ENCODE measurements at regions not wholly inside any gene's neighbourhood (a gene's known extent, or its start where the extent isn't known, plus 50 kb on each side); places are given as distances from the start of the nearest gene placed in this dataset.

GRCh38 chr2:205902041-205902899, 183.7 kb downstream of the INO80D start:
- DNase-seq: no peak

- no peak for DNase-seq
Observed at GRCh38 chr2:205901491-205901890, 184.5 kb downstream of the INO80D start.

- no peak for DNase-seq
Observed at GRCh38 chr2:205898744-205899143, 187.2 kb downstream of the INO80D start.

- no peak for DNase-seq
Observed at GRCh38 chr2:205895981-205896655, 189.9 kb downstream of the INO80D start.

DNA sequence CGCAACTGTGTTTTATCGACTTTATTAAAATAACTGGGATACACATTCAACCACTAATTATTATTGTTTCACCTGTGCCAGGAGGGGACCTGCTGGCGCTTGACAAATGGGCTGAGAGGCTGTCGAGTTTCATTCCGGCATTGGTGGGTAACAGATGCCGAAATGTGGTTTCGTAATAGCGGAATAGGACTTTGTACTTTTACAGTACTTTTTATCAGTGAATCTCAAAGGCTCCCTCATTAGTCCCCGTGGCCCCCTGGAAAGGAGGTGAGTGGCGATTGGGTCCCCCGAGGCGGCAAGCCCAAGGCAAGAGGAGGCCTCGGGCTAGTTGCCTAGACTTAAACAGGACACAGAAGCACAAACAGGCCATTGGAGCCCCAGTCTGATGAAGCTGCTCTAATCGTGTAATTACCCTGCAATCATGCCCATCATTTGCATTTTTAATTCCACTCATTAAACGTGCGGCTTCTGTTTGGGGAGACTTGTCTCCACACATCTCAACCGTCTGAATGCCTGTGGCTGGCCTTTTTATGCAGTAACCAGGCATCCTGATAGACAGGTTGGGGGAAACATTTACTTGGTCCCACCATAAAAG, 193.2 kb downstream of the INO80D start:
- DNase-seq: no peak

DNA sequence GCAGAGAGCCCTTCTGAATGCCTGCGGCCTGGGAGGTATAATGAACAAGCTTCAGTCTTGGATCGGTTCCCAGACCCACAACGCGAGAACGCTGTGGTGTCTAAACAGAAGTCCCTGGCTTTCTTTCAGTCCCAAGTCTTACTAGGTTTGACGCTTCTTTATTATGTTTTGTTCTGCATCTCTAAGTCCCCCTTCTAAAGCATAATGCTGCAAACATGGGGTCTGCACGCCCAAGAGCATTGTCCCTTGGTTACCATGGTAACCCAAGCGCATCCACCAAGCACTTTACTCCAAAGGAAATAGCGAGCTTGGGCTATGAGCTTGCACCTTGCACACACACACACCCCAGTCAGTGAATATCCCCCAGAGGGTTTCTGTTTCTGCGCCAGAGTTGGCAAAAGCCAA, 193.7 kb downstream of the INO80D start:
- no peak for DNase-seq

- no peak for DNase-seq
Observed at GRCh38 chr2:205889114-205889513, 196.9 kb downstream of the INO80D start.

DNA sequence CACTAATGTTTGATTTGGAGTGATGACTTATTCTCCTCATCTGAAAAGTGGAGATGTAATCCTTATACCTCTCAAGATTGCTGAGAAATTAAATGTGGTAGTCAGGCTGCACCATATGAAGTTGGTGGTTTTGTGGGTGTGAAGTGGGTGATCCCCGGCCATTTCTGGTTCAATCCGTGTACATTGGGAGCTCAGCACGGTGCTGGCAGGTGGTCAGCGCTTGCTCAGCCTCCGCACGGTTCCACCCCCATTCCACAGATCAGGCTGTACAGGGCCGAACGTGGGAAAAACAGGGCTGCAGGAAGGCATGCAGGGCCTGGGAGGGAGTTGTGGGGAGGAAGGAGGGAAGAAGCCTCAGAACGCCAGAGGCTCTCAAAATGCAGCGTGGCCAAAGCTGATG, 198.3 kb downstream of the INO80D start:
- DNase-seq: no peak

DNA sequence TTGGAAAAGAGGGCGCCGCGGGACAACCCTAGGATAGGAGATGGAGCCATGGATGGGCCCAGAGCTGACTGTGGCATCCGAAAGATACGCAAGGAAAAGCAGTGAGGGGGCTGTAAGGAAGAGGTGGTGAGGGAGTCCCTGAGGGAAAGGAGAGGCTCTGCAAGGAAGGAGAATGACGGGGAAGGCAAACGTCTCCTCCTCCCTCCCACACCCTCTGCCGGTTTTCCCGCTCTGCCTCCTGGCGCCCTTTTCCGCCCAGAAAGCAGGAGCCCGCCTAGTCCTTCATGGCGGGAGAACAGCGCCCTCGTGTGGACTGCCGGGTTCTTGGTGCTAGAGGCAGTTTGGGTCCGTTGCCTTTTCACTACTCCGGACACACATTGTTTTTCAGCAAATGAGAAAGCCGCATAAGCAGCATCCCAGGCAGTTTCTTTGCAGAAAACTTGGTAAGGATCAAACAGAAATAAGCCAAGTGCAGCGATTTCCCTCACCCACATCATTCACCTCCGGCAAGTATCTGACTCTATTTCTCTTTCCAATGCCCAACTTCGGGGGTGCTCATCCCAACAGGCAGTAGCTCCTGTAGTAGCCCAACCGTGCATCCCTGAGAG, 200.4 kb downstream of the INO80D start:
- DNase-seq: peak; percentile 38

- DNase-seq: no peak
Observed at GRCh38 chr2:205883965-205884364, 201.7 kb downstream of the NRP2 start.

GRCh38 chr2:205882806-205883425, 200.6 kb downstream of the NRP2 start:
- DNase-seq: no peak

DNA sequence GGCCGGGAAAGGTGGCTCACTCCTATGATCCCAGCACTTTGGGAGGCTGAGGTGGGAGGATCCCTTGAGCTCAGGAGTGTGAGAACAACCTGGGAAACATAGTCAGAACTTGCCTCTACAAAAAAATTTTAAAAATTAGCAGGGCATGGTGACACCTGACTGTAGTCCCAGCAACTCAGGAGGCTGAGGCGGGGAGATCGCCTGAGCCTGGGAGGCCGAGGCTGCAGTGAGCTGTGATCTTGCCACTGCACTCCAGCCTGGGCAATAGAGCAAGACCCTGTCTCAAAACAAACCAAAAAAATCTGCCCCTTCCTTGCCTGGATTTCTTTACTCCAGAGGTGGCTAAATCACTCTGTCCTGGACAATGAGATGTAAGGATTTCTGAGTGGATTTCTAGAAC, 197.7 kb downstream of the NRP2 start:
- DNase-seq: no peak

DNA sequence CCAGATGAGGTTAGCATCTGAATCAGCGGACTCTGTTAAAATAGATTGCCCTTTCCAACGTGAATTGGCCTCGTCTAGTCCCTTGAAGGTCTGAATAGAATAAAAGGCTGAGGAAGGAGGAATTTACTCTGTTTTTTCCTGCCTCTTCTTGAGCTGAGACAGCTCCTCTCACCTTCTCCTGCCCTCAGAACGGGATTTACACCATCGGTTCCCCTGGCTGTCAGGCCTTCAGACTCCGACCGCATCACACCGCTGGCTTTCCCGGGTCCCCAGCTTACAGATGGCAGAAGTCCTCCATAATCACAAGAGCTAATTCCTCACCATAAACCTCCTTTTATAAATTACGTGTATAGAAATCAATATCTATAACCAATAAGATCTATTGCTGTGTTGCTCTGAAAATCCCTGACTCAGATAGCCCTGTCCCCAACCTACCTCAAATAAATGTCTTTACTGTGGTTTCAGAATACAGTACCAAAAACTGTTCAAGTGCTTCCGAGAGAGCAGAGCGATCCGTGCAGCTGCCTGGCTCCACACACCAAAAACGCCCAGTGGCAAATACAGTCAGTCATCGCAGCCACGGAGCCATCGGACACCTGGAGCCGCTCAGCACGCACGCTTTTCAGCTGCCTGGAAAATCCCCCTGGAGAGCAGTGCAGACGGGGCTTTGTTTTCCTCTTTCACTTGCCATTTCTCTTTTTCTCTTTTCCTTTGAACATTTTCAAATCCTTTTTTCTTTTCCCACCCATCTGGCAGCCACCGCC, 196.9 kb downstream of the NRP2 start:
- DNase-seq: no peak

- no peak for DNase-seq
Observed at GRCh38 chr2:205877496-205877895, 195.2 kb downstream of the NRP2 start.

DNA sequence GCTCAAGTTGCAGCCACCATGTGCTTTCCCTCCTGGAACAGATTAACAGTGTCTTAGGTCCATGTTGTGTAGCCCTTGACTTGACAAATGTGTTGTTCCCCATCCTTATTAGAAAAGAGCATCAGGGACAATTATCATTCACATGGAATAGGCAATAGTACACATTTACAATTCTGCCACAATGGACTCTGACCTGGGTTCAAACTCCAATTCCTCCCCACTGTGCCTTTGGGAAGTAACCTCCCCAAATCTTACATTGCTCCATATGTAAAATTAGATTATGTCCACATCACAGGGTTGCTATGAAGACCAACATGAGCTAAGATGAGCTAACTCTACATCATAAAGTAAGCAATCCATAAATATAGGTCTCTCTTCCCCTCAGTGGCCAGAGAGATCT, 193.8 kb downstream of the NRP2 start:
- no peak for DNase-seq

DNA sequence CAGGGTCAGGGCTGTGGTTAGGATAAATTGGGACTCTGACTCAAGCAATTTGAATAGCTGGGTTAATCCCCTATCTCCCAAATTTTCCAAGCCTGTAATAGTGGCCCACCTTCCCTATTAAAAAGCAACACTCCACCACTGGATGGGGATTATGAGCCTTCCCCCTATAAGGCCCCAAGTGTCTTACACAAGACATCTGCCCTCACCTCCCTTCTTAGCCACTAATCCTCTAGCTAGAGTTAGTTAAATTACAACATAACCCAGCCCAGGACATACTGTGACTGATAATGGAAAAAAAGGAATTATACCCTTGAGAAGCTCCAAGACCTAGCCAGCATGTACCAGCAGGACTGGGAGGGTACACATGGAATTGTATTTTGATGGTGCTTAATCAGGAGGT, 190.4 kb downstream of the NRP2 start:
- no peak for DNase-seq

DNA sequence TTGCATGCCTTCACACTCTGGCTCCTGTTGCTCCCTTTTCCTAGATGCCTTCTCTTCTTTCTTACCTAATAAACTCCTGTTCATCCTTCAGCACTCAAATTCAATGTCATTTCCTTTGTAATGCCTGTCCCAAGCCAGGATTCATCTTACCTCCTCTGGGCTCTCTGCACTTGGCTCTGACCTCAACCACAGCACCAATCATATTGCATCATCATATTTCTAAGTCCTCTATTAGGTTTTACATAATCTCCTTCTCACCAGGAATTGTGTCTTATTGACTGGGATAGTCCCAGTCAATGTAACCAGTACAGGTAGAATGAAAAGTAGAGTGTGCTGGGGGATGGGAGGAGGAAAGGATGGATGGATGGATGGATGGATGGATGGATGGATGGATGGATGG, 187.1 kb downstream of the NRP2 start:
- no peak for DNase-seq

GRCh38 chr2:205868773-205869333, 186.6 kb downstream of the NRP2 start:
- DNase-seq: peak; percentile 2

- DNase-seq: no peak
Observed at GRCh38 chr2:205868053-205868452, 185.8 kb downstream of the NRP2 start.

- DNase-seq: no peak
Observed at GRCh38 chr2:205867371-205867770, 185.1 kb downstream of the NRP2 start.

GRCh38 chr2:205865905-205866441, 183.7 kb downstream of the NRP2 start:
- DNase-seq: no peak

DNA sequence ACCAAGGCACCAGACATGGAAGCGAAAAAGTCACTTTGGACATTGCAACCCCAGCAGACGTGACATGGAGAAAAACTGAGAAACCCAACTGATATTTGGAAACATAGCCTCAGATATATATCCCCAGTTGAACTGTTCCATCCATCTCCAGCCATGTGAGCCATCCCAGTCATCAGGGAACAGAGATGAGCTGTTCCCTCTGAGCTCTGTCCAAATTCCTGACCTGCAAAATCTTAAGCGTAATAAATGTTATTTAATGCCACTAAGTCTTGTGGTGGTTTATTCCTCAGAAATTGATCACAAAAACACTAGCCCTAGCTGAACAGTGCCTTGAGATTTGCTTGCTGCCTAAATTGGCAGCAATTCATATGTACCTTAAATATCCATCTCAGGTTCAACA, 182.8 kb downstream of the NRP2 start:
- no peak for DNase-seq

Data from CD4-positive, alpha-beta T cell treated with Interleukin-12 subunit alpha and Interleukin-12 subunit beta, for 1 hour (primary cell).